SU-DHL-6 (cell line): ENCODE measurements at regions not wholly inside any gene's neighbourhood (a gene's known extent, or its start where the extent isn't known, plus 50 kb on each side); places are given as distances from the start of the nearest gene placed in this dataset.

Experiments used
- EZH2phosphoT487 ChIP-seq: fragments of 200-600 bp; sonication (generic), shearing (Covaris generic); conservative IDR thresholded peaks from 2 replicates; pipeline ENCODE4 v1.6.1; 2018; ENCODE audit warnings: mild to moderate bottlenecking, antibody characterized with exemption, low read length, moderate library complexity, mixed read lengths
- TF ChIP-seq, protein P1 (sequence below): fragments of 200-600 bp; sonication (generic); IDR thresholded peaks from one replicate; pipeline ENCODE4 v1.5.1; 2017; ENCODE audit warnings: antibody characterized with exemption, mild to moderate bottlenecking, low read length, moderate library complexity; ENCODE audit not compliant: insufficient read depth, poor library complexity, severe bottlenecking

- TF ChIP-seq, protein P1, sequence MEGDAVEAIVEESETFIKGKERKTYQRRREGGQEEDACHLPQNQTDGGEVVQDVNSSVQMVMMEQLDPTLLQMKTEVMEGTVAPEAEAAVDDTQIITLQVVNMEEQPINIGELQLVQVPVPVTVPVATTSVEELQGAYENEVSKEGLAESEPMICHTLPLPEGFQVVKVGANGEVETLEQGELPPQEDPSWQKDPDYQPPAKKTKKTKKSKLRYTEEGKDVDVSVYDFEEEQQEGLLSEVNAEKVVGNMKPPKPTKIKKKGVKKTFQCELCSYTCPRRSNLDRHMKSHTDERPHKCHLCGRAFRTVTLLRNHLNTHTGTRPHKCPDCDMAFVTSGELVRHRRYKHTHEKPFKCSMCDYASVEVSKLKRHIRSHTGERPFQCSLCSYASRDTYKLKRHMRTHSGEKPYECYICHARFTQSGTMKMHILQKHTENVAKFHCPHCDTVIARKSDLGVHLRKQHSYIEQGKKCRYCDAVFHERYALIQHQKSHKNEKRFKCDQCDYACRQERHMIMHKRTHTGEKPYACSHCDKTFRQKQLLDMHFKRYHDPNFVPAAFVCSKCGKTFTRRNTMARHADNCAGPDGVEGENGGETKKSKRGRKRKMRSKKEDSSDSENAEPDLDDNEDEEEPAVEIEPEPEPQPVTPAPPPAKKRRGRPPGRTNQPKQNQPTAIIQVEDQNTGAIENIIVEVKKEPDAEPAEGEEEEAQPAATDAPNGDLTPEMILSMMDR, result no peak
- no peak for TF ChIP-seq EZH2phosphoT487
Measured at GRCh38 chr10:113234481-113234880, 284.4 kb downstream of the TCF7L2 start.
